Mammary epithelial cell (primary cell): ENCODE measurements at regions not wholly inside any gene's neighbourhood (a gene's known extent, or its start where the extent isn't known, plus 50 kb on each side); places are given as distances from the start of the nearest gene placed in this dataset.

Source experiments
- CTCF ChIP-seq, 2 donors: IDR thresholded peaks in 1 of 2; conservative IDR thresholded peaks in 1 of 2; 2 replicates each; pipeline ENCODE4 v1.5.1; 2011 to 2012; ENCODE audit warnings: inconsistent platforms in 2 of 2, low read length in 2 of 2, mild to moderate bottlenecking in 2 of 2, control low read depth in 1 of 2, low read depth in 1 of 2; ENCODE audit not compliant: insufficient read depth in 1 of 2; ENCODE audit errors: extremely low read depth in 1 of 2
- EZH2 ChIP-seq: IDR thresholded peaks from 2 replicates; pipeline ENCODE4 v1.6.1; 2012; ENCODE audit warnings: low read length, inconsistent platforms, borderline replicate concordance

DNA sequence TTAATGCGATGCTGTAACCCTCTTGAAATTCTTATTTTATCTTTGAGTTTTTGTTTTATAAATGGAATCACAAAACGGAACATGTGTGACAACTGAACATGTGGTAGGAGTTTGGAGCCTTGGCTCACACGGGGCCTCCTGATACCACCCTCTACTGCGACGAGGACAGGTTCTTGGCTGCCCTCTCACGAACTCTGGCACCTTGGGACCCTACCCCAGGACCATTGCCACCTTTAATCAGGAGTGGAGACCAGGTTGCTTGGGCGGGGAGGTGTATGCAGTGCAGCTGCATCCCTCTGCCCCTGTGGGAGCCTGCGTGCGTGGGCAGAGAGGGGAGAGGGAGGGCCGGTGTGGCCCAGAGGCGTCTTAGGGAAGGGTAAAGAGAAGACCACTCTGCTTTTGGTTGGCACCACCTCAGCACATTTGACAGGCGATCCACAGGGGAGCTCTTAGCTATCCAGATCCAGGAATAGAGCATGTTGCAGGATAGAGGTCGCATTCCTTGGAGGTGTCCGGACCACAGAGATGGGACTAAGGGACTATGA lies 753.9 kb upstream of the PTPRD start:
- TF ChIP-seq CTCF (conservative IDR thresholded peaks at IDR 0.05 in 1 of 2, IDR thresholded peaks at IDR 0.05 in 1 of 2; ENCODE audit: extremely low read depth in 1 of 2, insufficient read depth in 1 of 2, low read depth in 1 of 2, low read length in 2 of 2) = no peak
- no peak for TF ChIP-seq EZH2
